ENCODE measurements at regions not wholly inside any gene's neighbourhood (a gene's known extent, or its start where the extent isn't known, plus 50 kb on each side); places are given as distances from the start of the nearest gene placed in this dataset.

DNA sequence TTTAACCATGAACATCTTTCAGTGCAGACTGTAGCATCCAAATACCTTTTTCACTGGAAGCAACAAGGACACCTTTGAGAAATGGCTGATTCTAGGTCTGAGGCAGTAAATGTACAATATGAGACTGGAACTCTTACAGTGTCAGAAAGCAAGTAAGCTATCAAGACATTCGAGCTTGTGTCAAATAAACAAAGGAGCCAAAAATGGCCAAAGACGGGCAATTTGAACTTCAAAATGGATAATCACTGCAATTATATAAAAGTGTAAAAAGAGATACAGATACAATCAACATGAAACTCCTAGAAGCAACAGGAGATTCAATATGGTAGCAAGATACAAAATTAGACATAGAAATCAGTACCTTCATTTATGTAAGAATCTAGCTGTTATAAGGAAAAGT lies 138.5 kb upstream of the CCDC54 start:
- Mint-ChIP-seq H3K27me3 (ENCODE audit: insufficient read depth) (peaks cover 9% of the 10 kb centered on the region), H3K27ac (no peak overlapping the region), H3K4me1 (peaks cover 8% of the 10 kb centered on the region), H3K4me3 (no peak overlapping the region), H3K9me3 (no peaks in the 10 kb centered on the region), H3K36me3 (ENCODE audit: low read depth) (no peaks in the 10 kb centered on the region)
- Histone ChIP-seq H3K9ac (ENCODE audit: extremely low read depth, low read length, poor library complexity, severe bottlenecking) (no peak overlapping the region), H3K4me1 (ENCODE audit: control insufficient read depth, insufficient read depth, low read length) (no peaks in the 10 kb centered on the region), H3K4me3 (ENCODE audit: low read length) (no peak overlapping the region), H3K27ac (ENCODE audit: low read depth, low read length) (no peak overlapping the region), H3K27me3 (ENCODE audit: control insufficient read depth, insufficient read depth, low read length, poor library complexity, severe bottlenecking) (peaks cover 10% of the 10 kb centered on the region), H3K9me3 (ENCODE audit: control insufficient read depth, low read length) (no peaks in the 10 kb centered on the region), H3K36me3 (ENCODE audit: control insufficient read depth, insufficient read depth, low read length) (no peaks in the 10 kb centered on the region)
- 67 to 98% methylated on average over 1 to 2 of the region's 2 CpGs for WGBS, 2 experiments (ENCODE audit: insufficient coverage in 1 of 2, insufficient read length in 1 of 2)
- DNase-seq, result no peak
- TF ChIP-seq, protein P1, sequence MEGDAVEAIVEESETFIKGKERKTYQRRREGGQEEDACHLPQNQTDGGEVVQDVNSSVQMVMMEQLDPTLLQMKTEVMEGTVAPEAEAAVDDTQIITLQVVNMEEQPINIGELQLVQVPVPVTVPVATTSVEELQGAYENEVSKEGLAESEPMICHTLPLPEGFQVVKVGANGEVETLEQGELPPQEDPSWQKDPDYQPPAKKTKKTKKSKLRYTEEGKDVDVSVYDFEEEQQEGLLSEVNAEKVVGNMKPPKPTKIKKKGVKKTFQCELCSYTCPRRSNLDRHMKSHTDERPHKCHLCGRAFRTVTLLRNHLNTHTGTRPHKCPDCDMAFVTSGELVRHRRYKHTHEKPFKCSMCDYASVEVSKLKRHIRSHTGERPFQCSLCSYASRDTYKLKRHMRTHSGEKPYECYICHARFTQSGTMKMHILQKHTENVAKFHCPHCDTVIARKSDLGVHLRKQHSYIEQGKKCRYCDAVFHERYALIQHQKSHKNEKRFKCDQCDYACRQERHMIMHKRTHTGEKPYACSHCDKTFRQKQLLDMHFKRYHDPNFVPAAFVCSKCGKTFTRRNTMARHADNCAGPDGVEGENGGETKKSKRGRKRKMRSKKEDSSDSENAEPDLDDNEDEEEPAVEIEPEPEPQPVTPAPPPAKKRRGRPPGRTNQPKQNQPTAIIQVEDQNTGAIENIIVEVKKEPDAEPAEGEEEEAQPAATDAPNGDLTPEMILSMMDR (conservative IDR thresholded peaks at IDR 0.05), result no peak

GRCh38 chr3:107239703-107240102 lies 137.5 kb upstream of the CCDC54 start:
- Mint-ChIP-seq H3K36me3 (ENCODE audit: low read depth) (no peaks in the 10 kb centered on the region), H3K27me3 (ENCODE audit: insufficient read depth) (peaks cover 9% of the 10 kb centered on the region), H3K27ac (no peak overlapping the region), H3K4me3 (peak overlapping the region; percentile 79), H3K4me1 (peaks cover 8% of the 10 kb centered on the region), H3K9me3 (no peaks in the 10 kb centered on the region)
- no peak overlapping the region for H3K27ac ChIP-seq (ENCODE audit: low read depth, low read length)
- TF ChIP-seq, protein P1 (conservative IDR thresholded peaks at IDR 0.05), result no peak
- no peak for DNase-seq
- no peak overlapping the region for H3K9ac ChIP-seq (ENCODE audit: extremely low read depth, low read length, poor library complexity, severe bottlenecking)
- no peaks in the 10 kb centered on the region for H3K36me3 ChIP-seq (ENCODE audit: control insufficient read depth, insufficient read depth, low read length)
- H3K9me3 ChIP-seq (ENCODE audit: control insufficient read depth, low read length), result no peaks in the 10 kb centered on the region
- H3K27me3 ChIP-seq (ENCODE audit: control insufficient read depth, insufficient read depth, low read length, poor library complexity, severe bottlenecking), result peaks cover 10% of the 10 kb centered on the region
- peak overlapping the region; percentile 90 for H3K4me3 ChIP-seq (ENCODE audit: low read length)
- H3K4me1 ChIP-seq (ENCODE audit: control insufficient read depth, insufficient read depth, low read length), result no peaks in the 10 kb centered on the region
- 67 to 90% methylated on average over 1 to 4 of the region's 4 CpGs for WGBS, 2 experiments (ENCODE audit: insufficient coverage in 1 of 2, insufficient read length in 1 of 2)

GRCh38 chr3:107240183-107241091 lies 136.8 kb upstream of the CCDC54 start:
- Mint-ChIP-seq H3K27me3 (ENCODE audit: insufficient read depth) (peaks cover 9% of the 10 kb centered on the region), H3K4me1 (peaks cover 8% of the 10 kb centered on the region), H3K4me3 (peak overlapping the region; percentile 79), H3K27ac (no peak overlapping the region), H3K36me3 (ENCODE audit: low read depth) (no peaks in the 10 kb centered on the region), H3K9me3 (no peaks in the 10 kb centered on the region)
- peak; percentile 86 for DNase-seq
- Histone ChIP-seq H3K9ac (ENCODE audit: extremely low read depth, low read length, poor library complexity, severe bottlenecking) (peak overlapping the region; percentile 36), H3K4me1 (ENCODE audit: control insufficient read depth, insufficient read depth, low read length) (no peaks in the 10 kb centered on the region), H3K36me3 (ENCODE audit: control insufficient read depth, insufficient read depth, low read length) (no peaks in the 10 kb centered on the region), H3K27ac (ENCODE audit: low read depth, low read length) (no peak overlapping the region), H3K27me3 (ENCODE audit: control insufficient read depth, insufficient read depth, low read length, poor library complexity, severe bottlenecking) (peaks cover 10% of the 10 kb centered on the region), H3K4me3 (ENCODE audit: low read length) (peak overlapping the region; percentile 90), H3K9me3 (ENCODE audit: control insufficient read depth, low read length) (no peaks in the 10 kb centered on the region)
- WGBS, 2 experiments (ENCODE audit: insufficient coverage in 1 of 2, insufficient read length in 1 of 2), result 1 to 2% methylated on average over 13 to 57 of the region's 59 CpGs
- TF ChIP-seq, protein P1 (conservative IDR thresholded peaks at IDR 0.05), result no peak

Data from endodermal cell (in vitro differentiated cells).